ENCODE measurements at regions not wholly inside any gene's neighbourhood (a gene's known extent, or its start where the extent isn't known, plus 50 kb on each side); places are given as distances from the start of the nearest gene placed in this dataset.
A peak's percentile ranks its signal among the peaks of the same experiment; 100 is the strongest.

DNA sequence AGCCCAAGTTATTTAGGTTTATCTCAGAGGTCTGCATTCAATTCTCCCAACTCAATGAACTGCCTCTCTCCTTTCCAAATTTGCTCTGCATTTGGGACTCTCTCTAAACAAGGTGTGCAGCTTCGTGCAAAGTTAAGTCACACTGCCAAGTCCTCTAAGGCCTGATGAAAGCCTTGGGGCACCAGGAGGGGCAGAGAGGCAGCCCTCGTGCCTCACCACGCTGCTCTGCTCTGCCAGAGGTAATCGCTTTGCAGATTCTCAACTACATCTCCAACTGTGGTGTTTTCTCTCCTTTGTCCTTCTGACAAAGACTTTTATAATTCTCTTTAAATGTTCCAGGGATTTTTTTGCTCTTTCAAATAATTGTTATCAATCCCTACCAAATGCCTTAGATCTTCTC, 283.0 kb downstream of the MEIS1 start:
- no peak for DNase-seq

DNA sequence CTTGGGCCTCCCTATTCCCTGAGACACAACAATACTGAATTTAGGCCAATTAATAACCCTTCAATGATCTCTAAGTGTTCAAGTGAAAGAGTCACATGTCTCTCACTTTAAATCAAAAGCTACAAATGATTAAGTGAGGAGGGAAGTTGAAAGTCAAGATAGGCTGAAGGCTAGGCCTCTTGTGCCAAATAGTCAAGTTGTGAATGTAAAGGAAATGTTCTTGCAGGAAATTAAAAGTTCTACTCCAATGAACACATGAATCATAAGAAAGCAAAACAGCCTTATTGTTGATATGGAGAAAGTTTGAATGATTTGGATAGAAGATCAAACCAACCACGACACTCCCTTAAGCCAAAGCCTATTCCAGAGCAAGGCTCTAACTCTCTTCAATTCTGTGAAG, 286.9 kb downstream of the MEIS1 start:
- DNase-seq: no peak

DNA sequence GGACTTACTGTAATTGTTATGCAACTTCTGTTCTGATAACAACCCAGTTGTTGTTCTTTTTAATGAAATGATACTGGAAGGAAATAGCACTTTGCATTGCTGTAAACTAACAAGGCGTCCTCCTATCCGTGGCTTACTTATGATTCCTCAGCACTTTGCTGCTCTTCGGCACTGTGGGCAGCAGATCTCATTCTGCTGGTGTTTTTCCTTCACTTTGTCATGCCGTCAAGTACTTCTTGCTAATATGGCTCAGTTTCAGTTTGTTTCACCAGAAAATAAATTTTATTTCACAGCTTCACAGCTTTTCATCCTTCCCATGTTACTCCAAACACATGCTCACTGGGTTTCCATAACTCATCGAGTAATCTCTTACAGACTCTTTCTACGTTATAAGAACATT, 289.3 kb downstream of the MEIS1 start:
- DNase-seq: no peak

DNA sequence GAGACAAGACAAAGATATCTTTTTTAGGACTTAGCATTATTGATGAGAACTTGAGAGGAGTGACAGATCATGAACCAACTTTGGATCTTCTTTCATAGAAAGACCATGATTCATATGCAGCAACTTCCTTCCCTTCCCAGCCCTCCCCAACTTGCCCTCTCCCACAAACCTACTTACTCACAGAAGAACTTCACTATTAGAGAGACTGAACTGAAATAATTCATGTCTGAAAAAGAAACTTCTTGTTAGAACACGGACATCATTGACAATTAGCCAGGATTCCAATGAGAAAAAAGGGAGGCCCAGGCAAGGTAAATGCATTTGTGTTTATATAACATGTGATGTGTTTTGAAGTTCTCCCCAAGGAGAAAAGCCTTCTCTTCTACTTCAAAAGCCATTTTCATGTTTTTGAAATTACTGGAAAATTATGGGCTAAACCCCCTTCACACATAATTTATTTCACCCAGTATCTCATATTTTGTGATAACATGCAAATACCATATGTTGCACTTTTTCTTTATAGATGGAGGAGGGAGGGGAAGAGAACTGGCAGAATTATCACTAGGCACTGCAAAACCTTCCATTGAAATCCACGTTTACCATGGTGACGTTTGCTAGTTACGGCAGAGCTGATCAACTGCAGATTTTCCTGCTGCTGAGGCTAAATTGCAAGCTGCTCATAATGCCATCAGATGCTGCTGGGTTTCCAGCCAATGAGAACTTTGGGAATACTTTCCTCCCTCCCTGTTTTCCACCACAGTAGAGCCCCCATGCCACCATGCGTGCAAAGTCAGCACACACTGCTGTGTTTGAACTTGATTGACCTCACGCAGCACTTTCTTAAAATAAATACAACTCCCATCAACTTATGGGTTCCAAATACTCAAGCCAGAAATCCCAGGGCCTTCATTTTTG, 294.7 kb downstream of the MEIS1 start:
- DNase-seq: no peak

DNA sequence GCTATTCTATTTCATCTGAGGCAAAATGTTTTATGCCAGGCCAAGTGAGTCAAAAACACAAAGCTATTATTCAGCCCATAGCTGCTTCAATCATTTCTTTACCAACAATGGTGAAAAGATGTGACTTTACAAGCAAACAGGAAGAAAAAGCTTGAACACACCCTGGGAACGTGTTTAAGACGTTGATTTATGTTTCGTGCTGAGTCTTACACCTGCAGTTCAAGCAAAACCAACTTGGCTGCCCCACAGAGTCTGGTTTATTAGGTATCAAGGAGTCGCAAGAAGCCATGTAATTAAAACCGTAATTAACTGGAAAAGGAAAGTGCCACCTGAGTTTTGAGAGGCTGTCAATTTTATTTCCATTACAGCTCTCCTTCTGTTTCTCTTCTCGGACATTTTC, 295.5 kb downstream of the MEIS1 start:
- DNase-seq: no peak

DNA sequence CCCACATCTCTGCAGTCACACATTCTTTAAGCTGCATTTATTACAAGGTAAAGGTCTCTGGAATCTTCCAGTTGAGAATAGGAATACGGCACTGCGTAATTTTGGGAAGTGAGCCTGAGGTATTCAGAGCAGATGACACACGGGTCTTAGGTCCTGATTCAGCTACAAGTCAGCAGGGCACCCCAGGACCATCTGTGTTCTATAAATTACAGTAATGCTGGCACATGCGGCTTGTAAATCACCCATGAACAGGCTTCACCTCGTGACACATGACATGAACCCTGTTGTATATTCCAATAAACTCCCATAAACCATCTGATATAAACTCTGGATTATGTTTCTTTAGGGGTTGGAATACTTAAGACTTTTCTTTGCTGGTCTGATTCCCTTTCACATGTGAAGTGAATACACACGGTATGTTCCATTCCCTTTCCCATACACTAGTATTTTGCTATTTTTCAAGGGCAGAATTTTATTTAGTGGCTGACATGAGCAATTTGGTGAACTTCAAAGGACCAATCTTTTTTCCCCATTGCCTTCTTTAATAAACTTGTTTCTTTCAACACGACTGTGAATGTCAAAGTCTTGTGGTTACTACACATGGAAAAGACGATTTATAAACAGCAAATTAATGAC, 298.6 kb downstream of the MEIS1 start:
- DNase-seq: no peak

DNA sequence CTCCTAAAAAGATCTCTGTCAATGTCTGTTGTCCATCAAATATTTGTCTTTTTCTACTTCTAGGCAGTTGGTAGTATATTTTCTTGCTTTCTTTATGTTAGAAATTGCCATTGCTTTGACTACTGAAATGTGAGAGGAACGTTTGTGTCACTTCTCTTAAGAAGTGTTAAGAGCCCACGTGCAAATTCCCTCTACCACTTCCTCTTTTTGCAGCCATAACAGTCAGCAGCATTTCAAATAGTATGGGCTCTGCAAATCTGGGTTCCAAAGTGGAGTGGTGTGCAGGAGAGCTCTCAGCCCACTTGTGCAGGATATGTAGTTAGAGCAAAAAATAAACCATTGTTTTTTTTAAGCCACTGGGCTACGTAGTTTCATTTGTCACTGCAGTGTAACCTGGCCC, 314.0 kb downstream of the MEIS1 start:
- no peak for DNase-seq

DNA sequence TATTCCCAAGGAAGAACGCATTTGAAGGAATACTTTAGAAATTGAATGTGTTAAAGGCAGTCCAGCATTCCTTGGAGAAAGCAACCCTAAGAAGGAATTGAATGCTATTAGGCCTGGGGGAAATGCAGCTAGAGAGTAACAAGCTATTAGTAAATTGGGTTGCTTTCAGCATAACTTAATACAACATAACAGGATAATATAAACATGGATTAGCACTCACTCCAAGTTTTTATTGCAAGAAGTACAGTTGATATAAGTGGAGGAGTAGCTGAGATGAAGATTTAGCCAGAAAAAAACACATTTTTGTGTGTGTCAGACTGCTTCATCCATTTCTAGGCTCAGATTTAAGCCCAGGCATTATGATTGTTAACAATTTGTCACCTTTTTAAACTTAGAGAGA, 314.6 kb downstream of the MEIS1 start:
- no peak for DNase-seq

DNA sequence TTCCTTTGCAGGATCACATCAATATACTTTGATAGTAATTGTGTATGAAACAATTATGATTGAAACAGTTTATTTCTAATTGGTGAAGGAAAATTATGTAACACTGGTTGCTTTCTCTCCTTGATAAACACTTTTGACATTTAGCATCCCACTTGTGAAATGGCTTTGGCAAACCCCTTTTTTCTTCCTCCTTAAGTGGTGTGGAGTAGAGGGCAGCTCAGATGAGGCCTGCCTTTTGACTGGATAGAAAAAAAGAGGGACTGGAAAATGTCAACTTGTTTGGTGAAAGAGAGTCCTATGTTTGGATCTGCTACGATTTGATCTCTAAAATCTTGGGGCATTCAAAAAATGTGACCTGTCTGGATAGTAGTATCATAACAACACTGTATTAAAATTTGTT, 318.3 kb downstream of the MEIS1 start:
- no peak for DNase-seq

DNA sequence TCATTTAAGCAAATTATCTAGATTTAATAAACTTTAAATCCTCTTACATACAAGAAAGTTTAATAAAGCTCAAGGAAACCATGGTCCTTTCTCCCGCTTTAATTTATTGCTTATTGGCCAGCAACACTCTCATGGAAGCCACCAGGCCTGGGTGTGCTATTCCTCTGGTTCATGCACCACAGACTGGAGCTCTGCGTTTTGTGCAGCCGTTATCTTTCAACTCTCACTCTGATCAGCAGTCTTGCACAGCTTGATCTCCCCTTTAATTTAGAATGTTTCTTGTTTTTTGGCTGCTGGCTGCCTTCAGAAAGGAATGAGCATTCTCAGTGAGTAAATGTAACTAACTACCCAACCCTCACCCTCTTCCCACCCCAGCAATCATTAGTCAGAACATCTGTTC, 318.7 kb downstream of the MEIS1 start:
- peak in 1 of 56 donors; percentile 1 for DNase-seq

DNA sequence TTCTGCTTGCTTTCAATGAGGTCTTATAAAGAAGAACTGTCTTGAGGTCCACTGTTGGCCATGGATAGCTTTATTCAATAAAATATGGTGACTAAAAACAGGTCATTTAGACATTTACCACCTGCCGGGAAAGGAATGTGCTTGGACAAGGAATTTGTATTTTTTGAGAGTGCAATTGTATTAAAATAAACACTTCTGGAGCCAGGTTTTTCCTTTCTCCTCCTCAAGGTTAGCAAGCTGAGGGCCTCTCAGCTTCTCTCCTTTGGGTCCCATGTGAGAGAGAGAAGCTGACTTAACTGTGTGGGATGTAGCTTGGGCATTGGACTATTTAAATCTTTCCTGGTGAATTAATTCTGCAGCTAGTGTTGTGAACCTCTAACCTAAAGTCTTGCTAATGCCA, 321.0 kb downstream of the MEIS1 start:
- DNase-seq: no peak

DNA sequence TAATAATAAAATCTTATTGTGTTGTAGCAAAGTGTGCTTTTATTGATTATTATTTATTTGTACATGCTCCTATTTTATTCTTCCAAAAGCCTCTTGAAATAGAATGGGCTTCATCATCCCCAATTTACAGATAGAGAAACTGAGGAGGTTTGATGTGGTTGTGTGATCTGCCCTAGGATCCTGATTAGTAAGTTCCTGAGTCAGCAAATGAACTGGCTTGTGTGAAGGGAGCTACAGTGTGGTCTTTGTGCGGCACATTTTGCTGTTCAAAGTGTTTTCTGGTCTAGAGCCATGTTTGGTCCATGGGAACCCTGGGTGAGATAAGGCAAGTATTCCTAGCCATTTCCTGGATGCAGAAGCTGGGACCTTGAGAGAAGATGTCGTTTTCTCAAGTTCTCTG, 326.9 kb downstream of the MEIS1 start:
- DNase-seq: no peak

DNA sequence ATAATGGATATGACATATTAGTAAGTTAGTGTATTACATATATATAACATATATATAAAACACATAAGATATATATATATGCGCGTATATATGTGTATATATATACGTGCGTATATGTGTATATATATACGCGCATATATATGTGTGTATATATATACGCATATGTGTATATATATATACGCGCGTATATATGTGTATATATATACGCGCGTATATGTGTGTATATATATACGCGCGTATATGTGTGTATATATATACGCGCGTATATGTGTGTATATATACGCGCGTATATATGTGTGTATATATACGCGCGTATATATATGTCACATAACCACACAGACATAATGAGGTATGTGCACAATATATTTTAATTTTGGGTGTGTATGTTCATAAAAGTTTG, 327.8 kb downstream of the MEIS1 start:
- no peak for DNase-seq

DNA sequence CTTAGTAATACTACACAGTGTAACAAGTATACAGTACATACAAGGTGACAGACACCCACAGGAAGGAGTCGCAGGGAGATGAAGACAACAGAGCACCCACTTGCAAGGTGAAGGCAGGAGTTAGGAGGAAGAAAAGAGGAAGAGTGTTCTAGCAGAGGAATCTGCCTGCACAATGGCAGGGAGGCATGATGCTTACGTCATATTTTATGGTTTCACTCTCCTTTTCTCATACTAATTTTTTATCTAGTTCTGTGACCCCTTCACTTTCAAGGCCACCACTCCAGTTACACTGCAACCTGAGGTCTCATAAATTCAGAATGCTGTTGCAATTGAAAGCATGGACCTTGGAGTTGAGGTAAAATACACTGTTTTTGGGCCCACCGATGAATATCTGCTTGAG, 331.7 kb downstream of the MEIS1 start:
- DNase-seq: no peak

DNA sequence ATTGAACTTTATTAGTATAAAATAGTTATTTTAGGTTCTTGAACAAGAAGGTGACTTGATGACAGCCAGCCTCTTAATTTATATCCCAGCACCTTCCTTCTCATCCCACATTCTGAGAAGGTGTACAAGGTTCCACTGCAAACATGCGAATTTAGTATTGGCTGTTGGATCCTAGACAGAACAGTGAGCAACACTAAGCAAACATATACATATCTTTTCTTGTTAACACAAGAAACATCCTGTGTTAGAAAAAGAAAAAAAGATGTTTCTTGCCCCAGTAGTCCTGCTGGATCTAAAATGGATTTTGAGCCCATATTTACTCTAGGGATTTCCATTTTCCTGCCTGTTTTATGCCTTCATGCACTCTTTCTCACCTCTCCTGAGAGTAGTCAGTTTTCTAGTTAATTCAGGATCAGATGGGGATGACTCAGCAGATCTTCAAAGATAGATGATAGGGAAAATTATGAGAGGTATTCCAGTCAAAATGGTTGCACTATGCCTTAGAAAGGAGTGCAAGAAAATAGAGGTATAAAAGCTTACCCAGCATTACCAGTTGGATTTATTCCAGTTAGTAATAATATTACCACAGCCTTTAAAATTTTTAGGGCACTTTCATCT, 336.5 kb downstream of the MEIS1 start:
- DNase-seq: no peak

DNA sequence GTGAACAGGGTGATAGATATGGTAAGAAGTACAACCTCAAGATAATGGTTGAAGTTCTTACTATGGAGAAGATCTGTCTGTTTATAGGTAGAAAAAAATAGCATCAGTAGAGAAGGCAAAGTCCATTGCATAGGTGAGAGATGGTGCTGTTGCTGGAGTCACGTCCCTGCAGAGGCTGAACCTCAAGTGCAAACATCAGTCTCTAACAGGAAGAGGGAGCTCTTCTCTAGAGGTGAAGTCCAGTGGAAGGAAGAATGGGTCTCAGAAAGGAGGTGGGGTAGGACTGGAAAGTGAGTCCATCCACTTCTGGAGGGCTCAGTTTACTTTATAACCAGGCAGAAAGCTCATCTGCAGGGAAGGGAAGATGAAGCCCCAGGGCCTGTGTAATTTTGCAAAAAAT, 337.7 kb downstream of the MEIS1 start:
- no peak for DNase-seq

DNA sequence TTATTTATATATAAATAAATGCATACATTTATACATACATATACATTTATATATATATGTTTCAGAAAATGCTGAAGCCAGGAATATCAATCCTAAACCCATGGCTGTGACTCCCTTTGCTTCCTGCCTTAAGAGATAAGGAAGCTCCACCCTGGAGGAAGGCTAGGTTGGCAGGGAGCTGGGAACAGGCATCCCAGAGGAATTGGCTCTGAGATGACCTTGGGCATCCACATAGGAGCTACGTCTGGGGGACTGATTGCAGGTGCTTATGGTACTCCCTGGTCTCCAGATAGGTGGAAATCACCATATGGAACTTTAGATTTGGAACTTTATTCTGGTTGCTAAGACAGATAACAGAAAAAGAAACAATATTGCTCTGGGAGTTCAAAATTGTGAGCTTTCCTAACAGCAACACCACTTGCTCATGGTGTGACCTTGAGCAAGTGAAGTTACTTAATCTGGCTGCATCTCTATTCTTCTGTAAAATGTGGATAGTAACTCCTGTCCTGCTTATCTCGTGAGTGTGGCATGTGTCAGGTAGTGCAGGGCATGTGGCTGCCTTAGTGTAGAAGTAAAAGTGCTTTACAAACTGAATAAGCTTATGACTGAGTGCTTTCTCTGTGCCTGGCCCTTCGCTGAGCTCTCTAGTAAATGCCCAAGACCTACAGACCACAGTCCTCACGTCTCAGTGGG, 341.0 kb downstream of the MEIS1 start:
- DNase-seq: no peak

DNA sequence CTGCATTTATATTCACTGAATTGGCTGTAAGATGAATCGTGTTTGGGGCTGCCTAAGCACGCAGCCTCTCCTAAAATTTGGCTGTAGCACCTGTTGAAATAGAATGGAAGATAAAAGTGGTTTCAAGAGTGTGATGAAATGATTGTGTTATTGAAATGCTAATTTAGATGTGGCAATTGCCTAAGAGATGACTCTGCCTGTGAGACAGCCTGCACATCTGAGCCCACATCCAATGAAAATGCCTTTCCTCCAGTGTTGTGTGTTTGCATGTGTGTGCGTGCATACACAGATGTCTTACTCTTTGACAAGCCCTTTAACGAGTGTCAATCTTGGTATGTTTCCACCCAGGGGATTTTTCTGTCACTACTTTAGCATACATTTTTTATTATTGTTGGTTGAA, 346.9 kb downstream of the MEIS1 start:
- no peak for DNase-seq

DNA sequence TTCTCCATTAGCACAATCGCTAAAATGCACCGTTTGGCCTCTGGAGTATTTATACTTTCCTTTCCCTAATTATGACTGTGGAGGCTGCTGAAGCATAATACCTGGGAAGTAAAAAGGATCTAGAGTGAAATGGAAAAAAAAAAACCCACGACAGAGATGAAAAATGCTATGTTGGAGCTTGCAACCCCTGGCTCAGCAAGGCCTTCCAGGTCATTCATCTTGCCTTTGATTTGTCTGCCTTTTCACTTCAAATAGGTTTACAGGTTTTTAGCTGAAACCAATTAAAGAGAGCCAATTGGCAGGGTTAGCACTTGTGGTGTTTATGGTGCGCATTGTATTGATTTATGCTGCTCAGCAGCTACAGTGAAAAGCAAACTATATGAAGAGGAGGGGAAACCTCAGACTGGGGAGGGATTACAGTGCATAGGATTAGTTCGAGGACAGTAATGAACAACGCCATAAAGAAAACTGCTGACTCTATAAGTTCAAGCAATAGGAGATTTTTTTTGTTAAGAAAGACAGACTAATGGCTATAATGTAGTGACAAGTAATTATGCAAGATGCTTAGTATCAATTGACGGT, 347.9 kb downstream of the MEIS1 start:
- no peak for DNase-seq

DNA sequence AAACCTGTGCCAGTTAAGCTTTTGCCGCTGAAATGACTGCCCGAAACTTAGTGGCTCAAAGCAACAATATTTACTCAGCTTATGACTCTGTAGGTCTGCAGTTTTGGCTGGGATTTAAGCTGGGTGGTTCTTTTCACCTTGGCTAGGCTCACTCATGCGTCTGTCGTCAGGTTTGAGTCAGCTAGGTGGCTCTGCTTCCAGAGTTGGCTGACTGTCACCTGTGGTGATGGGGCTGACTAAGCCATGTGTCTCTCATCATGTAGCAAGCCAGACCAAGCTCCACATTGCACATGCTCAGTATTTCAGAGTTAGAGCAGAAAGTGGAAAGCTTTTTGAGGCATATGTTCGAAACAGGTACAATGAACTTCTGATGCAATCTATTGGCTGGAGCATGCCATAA, 354.8 kb downstream of the MEIS1 start:
- DNase-seq: no peak

DNA sequence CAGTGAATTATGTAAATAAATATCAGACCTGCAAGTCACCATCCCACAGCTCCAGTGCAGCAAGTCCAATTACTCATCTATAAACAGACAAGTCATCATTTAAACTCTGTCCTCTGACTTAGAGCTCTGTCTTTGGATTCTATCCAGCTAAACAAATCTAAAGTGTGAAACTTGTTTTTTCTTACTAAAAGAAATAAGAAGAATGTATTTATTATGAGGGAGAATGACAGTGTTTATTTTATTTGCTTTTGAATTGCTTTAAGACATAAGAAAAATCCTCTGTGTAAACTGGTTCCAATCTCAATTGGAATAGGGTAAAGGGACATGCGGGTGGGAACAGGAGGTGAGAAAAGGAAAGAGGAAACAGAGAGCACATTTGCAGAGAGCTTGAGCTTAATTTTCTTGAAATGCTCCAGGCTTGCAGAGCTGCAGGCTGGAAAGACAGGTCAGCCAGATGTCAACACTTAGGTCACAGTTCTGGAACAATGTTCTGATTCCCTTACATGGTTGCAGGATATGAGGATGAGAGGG, 355.8 kb downstream of the MEIS1 start:
- no peak for DNase-seq

Data from amygdala (tissue), 56 donors.